ENCODE measurements at regions not wholly inside any gene's neighbourhood (a gene's known extent, or its start where the extent isn't known, plus 50 kb on each side); places are given as distances from the start of the nearest gene placed in this dataset.

DNA sequence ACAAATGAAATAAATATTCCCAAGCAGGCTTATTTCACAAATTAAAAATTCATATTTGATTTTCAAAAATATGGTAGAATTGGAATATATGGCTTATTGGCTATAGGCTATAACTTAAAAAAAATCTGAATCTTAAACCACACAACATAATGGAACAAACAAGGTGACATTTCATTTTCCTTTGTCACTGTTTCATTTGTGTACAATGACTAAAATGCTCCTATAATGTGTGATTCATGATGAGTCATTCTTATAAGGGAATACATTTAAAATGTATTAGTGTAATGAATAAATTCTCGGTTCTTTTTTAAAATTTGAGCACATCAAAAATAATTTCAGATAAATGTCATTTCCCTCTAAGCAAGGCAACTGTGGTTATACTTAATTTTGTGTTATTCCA lies 148.0 kb upstream of the ANK3 start:
- DNase-seq (ENCODE audit: low spot score), result no peak
- TF ChIP-seq, protein P1, sequence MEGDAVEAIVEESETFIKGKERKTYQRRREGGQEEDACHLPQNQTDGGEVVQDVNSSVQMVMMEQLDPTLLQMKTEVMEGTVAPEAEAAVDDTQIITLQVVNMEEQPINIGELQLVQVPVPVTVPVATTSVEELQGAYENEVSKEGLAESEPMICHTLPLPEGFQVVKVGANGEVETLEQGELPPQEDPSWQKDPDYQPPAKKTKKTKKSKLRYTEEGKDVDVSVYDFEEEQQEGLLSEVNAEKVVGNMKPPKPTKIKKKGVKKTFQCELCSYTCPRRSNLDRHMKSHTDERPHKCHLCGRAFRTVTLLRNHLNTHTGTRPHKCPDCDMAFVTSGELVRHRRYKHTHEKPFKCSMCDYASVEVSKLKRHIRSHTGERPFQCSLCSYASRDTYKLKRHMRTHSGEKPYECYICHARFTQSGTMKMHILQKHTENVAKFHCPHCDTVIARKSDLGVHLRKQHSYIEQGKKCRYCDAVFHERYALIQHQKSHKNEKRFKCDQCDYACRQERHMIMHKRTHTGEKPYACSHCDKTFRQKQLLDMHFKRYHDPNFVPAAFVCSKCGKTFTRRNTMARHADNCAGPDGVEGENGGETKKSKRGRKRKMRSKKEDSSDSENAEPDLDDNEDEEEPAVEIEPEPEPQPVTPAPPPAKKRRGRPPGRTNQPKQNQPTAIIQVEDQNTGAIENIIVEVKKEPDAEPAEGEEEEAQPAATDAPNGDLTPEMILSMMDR (IDR thresholded peaks at IDR 0.05; ENCODE audit: extremely low read depth, insufficient read depth, missing control alignments), result no peak

GRCh38 chr10:60536529-60537114 lies 146.9 kb upstream of the ANK3 start:
- in situ Hi-C loops (cut with MboI; ENCODE audit: low pct_unique_long_range_greater_than_20kb, low sequenced_read_pairs, unreplicated experiment), result no loop called here
- DNase-seq (ENCODE audit: low spot score), result no peak
- TF ChIP-seq, protein P1 (IDR thresholded peaks at IDR 0.05; ENCODE audit: extremely low read depth, insufficient read depth, missing control alignments), result no peak

More for the DNA sequence above, 148.0 kb upstream of the ANK3 start:
- in situ Hi-C loops (cut with MboI; ENCODE audit: low pct_unique_long_range_greater_than_20kb, low sequenced_read_pairs, unreplicated experiment), result no loop called here

DNA sequence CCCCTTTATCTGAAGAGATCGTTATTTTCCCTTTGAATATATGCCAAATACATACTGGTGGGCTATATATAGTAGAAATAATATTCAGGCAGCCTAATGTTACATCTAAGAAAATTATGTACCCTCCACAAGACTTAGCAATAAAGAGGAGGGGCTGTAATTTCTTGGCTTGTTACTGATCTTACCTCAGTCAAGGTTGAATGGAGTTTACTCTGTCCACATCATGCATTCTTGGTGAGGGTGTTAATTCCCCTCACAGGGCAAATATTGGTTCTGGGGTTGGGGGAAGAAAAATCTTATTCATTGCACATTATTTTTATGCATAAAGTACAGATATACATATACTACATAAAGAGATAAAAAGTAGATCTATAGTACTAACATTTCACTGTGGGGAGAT lies 145.8 kb upstream of the ANK3 start:
- in situ Hi-C loops (cut with MboI; ENCODE audit: low pct_unique_long_range_greater_than_20kb, low sequenced_read_pairs, unreplicated experiment), result no loop called here
- DNase-seq (ENCODE audit: low spot score), result no peak
- TF ChIP-seq, protein P1 (IDR thresholded peaks at IDR 0.05; ENCODE audit: extremely low read depth, insufficient read depth, missing control alignments), result no peak

- DNase-seq (ENCODE audit: low spot score), result no peak
- TF ChIP-seq, protein P1 (IDR thresholded peaks at IDR 0.05; ENCODE audit: extremely low read depth, insufficient read depth, missing control alignments), result no peak
- in situ Hi-C loops (cut with MboI; ENCODE audit: low pct_unique_long_range_greater_than_20kb, low sequenced_read_pairs, unreplicated experiment), result no loop called here
Observed at GRCh38 chr10:60534761-60535389, 145.2 kb upstream of the ANK3 start.

DNA sequence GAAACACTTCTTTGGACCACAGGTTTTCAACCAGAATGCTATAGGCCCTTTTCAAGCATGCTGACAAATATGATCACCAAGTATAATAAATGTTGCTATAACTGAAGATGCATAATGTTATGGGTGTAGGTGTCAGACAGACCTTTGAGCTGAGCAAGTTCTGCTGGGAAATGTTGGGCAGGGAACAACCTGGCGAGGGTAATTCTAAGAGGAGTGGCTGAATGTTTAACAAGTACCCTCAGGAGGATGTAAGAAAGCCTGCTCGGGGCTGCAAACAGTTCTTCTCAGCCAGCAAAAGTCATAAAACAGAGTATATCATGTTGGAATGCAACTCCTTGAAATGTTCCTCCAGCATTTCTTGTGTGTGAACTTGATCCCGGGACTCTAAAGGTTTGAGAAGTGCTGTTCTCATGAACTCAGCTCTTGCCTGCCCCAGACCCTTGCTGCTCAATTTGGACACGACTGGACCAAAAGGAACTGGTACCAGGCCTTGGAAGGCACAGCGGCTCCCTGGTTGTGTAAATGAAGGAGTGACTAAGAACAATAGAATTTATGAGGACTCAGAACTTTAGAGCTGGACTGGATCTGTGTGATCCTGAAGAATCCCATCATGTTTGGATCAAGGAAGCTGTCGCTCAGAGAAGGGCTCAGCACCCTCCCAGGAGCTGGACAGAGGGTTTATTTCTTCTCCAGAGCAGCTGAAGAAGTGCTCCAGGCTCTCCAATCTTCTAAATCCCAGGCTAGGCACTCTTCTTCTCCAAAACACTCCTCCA lies 143.2 kb upstream of the ANK3 start:
- in situ Hi-C loops (cut with MboI; ENCODE audit: low pct_unique_long_range_greater_than_20kb, low sequenced_read_pairs, unreplicated experiment), result no loop called here
- DNase-seq (ENCODE audit: low spot score), result no peak
- TF ChIP-seq, protein P1 (IDR thresholded peaks at IDR 0.05; ENCODE audit: extremely low read depth, insufficient read depth, missing control alignments), result no peak

DNA sequence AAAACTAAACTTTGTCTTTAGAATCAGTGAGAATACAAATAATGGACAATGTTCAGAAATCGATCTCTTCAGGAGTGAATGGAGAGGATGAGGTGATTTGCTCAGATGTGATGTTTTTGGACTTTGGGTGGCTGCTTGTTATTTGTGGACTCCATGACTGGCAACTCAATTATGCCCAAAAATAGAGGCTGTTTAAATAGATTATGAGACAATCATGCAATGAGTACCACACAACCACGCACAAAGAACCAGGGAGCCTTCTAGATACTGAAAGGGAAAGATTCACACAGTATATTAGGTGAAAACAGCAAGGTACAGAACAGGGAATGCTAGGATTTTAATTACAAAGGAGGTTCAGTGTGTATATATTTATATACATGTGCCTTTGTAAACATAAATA lies 141.3 kb upstream of the ANK3 start:
- TF ChIP-seq, protein P1 (IDR thresholded peaks at IDR 0.05; ENCODE audit: extremely low read depth, insufficient read depth, missing control alignments), result no peak
- in situ Hi-C loops (cut with MboI; ENCODE audit: low pct_unique_long_range_greater_than_20kb, low sequenced_read_pairs, unreplicated experiment), result no loop called here
- DNase-seq (ENCODE audit: low spot score), result no peak

Measured in GM13977 (cell line).